Activated CD8-positive, alpha-beta memory T cell treated with anti-CD3 and anti-CD28 coated beads for 48 hours (primary cell): ENCODE measurements at regions not wholly inside any gene's neighbourhood (a gene's known extent, or its start where the extent isn't known, plus 50 kb on each side); places are given as distances from the start of the nearest gene placed in this dataset.

Source experiments
- DNase-seq, 3 experiments: peaks; one replicate each; pipeline ENCODE4 v3.0.0-alpha.2; 2020; ENCODE audit warnings: low read depth in 2 of 3, low spot score in 2 of 3

DNA sequence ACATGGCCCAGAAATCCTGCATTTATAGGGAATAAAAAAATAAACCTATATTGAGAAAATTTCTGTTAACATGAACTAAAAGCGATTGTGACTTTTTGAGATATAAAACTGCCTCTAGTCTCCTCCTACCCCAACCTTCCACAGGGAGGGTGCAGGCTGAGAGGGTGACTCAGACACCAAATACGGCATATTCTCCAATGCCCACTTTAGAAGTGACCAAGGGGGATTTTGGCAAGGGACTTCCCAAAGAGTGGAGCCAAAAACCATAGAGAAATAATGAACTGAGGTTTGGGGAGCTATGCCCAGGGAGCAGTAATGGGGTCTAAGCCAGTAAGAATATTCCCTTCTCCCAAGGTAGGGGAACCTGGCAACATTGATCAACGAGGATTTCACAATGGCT is 124.9 kb upstream of the ZC3H12C start:
- DNase-seq, result no peak

DNA sequence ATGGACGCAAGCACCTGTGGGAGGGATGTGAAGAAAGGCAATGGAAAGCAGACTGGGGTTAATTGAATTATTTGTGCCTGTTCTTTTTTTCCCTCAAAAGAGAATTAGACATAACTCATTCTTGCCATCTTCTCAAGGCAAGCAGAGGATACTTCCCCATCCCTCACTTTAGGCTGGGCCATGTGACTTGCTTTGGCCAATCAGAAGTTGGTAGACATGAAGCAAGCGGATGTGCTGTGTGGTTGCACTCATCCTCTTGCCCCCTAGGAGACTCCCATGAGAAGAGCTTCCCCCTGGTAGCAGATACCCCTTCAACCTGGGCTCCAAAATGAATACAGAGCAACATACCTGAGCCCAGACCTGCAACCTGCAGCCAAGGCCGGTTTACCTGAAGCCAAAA is 124.4 kb upstream of the ZC3H12C start:
- no peak for DNase-seq

- no peak for DNase-seq
Observed at GRCh38 chr11:109970516-109971183, 122.5 kb upstream of the ZC3H12C start.

DNA sequence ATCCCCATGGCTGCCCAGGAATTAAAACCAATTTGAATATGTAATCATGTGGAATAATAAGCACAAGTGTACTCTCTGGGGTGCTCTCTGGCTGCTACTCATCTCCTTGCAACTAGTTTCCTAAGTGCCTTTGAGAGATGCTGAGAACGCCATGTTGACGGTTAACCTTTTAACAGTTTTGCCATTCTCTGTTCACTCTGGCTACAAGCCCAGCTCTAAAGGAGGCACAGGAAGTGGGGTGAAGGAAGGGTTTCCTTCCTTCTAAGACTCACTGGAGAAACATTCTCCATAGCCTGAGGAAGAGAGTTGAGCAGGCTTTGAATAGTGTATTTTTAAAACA is 122.0 kb upstream of the ZC3H12C start:
- no peak for DNase-seq

DNA sequence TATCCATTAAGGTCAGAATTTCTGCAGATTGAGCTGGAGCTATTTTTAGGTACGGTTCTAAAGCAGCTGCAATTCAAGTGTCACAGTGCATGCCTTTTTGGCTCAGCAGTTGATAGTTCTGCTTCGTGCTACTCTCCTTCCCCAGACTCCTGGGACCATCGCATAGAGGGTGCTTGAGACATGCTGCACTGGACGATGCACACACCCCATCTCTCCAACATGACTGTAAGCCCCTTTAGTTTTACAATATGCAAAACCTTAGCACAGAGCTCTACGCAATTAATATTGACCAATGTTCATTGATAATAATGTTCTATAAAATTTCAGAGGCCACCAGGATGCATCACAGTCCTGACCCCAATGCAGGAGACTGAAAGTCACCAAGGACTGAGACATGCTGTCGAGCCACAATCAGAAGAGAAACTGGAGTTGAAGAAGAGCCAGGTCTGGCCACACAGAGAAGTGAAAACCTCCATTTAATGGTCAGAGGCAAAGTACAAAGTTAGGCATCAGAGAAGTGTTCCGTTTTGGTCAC is 120.9 kb upstream of the ZC3H12C start:
- DNase-seq, result no peak

DNA sequence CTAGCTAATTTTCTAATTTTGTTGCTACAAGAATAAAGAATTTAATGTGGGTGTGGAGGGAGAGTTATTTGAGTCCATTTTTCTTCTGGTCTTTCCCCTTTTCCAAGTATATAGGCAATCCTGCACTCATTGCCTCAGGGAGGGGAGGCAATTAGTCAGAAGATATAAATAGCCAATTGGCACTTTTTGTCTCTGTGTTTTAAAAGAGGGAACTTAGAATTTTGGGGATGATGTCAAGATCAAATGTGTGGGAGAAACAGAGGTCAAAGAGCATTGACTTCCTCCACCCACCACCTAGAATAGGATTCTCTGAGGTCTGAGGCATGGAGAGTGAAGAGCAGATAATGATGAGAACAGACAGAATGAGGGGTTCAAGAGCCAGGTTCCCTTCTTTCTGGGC is 120.3 kb upstream of the ZC3H12C start:
- DNase-seq, result no peak

DNA sequence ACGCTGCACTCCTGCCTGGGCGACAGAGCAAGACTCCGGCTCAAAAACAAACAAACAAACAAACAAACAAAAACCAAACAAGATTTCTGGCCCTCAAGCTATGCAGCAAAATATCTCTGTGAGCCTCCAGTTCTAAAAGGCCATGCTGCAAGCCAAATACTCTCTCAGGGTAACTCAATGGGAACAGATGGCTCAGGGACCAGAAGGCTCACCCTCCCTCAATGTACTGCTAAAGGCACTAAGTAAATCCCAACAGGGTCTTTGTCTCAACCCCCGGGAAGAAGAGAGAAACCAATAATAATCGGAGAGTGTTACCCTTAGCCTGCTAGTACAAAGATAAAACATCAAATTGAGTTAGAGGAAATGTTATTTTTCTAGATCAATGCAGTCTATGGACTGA is 119.7 kb upstream of the ZC3H12C start:
- DNase-seq, result no peak

GRCh38 chr11:109974523-109974922 is 118.7 kb upstream of the ZC3H12C start:
- no peak for DNase-seq

DNA sequence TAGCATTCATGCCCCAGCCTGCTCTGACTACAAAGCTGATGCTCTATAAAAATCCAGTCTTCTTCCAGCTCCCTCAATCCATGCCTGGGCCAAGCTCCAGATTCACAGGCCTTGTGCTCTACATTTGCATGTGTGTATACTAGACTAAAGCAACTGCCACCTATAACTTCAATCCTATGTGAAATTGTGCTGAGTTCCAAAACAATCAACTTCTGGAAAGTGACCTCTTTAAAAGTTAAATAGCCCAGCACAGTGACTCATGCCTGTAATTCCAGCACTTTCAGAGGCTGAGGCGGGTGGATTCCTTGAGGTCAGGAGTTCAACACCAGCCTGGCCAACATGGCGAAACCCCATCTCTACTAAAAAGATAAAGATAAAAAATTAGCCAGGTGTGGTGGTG is 114.3 kb upstream of the ZC3H12C start:
- no peak for DNase-seq

DNA sequence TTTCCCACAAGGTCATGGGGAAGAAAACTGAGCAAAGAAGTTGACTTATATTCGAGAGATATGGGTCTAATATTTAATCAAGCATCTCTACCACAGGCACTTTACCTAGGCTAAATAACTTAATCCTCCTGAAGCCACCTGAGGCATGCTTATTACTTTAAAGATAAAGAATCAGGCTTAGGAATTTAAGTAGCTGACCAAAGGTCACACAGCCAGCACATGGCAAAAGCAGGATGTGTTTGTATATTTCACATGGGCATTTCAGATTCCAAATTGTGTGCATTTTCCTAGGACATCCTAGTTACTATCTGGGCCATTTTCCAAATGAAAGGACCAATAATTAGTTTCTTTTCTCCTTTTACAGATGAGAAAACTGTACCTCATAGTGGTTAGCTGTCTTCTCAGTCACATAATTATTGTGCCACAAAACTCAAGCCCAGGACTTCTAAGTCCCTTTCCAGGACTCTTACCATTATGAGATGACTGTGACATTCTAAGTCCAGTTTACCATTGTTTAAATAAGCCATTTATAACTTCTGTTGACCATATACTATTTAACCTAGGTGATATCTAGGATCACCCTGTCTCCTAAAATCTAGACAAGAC is 112.1 kb upstream of the ZC3H12C start:
- no peak for DNase-seq

GRCh38 chr11:109983358-109983757 is 109.8 kb upstream of the ZC3H12C start:
- DNase-seq, result no peak

DNA sequence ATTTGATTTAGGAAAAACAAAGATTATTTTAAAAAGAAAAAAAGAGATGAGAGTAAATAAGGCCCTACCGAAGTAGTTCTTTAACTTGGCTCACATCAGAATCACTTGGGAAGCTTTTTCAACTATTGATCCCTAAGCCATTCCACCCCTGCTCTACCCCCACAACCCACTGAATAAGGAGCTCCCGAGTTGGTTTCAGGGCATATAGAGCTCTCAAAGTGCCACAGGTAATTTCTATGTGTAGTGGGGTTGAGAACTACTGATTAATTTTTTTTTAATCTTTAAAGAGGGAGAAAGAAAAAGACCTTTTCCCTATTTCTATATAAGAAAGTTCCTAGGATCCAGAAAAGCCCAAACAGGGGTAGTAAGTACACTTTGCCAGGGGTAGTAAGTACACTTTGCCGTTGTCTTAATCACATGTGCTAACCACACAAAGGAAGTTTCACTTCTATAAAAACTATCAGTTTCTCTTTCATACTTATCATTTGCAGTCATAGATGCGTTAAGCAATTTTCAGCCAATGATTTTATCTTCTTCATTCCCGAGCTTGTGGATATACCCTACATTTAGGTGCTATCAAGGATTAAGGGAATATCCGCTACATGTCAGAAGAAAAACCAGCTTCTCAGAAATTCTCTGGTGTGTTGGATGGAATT is 108.4 kb upstream of the ZC3H12C start:
- no peak for DNase-seq

DNA sequence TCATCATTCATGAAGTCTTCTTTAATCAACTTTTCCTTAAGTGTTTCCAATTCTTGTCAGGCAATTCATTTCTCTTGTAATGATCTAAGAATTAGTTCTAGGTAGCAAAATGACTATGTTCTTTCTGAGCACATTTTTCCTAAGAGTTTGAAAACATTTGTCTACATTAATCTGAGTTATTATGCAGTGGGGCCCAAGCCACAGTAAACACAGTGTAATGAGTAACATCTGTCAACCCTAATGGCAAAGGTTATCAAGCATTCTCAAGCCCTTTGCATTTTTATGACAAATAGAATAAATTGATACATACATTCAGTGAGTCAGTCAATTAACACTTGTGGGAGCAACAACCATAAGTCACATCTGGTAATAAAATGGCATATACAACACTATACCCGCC is 106.7 kb upstream of the ZC3H12C start:
- no peak for DNase-seq

DNA sequence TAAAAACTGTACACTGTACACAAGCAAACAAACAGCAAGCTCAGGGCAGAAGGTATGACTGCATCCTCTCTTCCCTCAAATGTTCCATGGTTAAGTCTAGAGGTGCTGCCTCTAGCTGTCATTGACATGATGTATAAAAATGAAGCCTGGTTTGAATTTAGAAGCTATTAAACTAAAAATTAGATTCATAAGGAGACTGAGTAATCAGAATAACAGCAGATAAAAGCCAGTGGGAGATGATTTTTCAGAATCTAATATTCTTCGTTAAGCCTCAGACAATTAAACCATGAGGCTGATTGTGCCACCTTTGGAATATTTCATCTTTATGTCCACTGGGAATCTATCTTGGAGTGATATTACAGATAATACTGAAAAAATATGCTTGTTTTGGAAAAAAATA is 101.4 kb upstream of the ZC3H12C start:
- no peak for DNase-seq

DNA sequence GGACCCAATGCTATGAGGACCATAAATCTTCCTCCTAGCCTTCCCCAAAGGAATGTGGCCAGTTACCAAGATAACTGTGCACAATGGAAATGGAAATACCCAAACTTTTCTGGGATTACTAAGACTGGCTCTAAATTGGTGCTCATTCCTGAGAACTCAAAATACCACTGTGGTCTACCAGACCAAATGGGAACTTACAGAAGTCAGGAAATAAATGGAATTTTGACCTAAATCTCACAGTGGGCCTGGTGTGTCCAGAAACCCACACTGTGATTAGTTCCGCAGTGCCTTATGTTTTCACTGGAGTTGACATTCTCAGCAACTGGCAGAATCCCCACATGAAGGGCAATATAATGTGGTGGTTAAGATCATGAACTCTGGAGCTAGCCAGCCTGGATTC is 99.4 kb upstream of the ZC3H12C start:
- no peak for DNase-seq

GRCh38 chr11:109994907-109995306 is 98.3 kb upstream of the ZC3H12C start:
- no peak for DNase-seq

DNA sequence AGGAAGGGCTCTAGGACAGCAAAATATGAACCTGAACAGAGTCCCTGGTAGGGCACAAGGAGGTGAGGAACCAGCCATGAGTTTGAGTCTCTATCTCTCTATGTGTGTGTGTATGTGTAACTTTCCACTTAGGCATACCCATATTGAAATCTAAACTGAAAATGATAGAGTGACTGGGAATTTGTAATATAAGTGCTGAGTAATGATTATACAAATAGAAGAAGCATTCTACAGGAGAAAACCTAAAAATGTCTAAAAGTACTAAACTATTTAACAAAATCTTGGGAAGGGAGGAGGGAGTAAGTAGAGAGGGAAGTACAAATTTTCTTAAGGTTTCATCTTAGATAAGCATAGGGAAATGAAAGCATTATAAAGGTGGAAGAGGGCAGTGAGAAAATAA is 97.1 kb upstream of the ZC3H12C start:
- no peak for DNase-seq

- DNase-seq, result no peak
Observed at GRCh38 chr11:109998921-109999320, 94.3 kb upstream of the ZC3H12C start.

GRCh38 chr11:110000031-110000502 is 93.1 kb upstream of the ZC3H12C start:
- DNase-seq, result no peak

DNA sequence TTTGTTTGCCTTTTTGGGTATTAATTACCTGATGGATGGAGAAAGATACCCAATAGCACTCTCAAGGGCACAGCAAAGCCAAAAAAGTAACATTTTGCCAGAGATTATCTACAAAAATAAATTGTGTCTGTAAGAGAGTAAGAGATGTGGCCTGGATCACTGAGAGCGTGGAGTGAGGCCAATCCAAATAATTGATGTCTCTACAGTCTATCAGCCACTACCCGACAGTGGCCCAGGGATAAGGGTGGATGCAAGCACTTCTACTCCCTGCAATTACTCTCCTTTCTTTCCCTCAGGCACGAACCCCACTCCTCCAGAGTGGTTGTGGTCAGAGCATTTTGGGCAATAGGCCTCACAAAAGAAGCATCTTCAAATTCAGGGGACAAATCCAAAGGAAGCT is 92.3 kb upstream of the ZC3H12C start:
- DNase-seq, result no peak

DNA sequence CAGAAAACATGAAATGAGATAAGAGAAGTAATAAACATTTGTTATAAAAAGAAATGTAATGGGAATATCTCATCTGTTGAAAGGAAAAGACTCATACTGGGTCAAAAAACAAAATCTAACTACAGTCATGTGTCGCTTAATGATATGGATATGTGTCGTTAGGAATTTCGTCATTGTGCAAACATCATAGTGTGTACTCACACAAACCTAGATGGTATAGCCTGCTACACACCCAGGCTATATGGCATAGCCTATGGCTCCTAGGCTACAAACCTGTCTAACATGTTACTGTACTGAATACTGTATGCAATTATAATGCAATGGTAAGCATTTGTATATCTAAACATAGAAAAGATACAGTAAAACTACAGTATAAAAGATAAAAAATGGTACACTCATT is 89.8 kb upstream of the ZC3H12C start:
- no peak for DNase-seq

DNA sequence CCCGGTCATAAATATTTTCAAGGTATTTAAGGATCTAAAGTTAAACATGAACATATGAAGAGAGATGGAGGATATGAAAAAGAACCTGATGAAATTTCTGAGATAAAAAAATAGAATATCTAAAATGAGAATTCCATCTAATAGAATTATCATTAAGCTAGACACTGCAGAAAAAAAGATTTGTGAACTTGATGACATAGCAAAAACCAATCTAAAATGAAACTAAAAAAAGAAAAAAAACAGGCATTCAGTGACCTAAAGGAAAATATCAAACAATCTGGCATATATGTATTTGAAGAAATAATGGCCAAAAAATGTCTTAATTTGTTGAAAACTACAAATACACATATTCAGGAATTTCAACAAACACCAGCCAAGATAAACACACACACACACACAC is 81.6 kb upstream of the ZC3H12C start:
- DNase-seq, result no peak

GRCh38 chr11:110015695-110016094 is 77.5 kb upstream of the ZC3H12C start:
- DNase-seq, result no peak
